ENCODE measurements at regions not wholly inside any gene's neighbourhood (a gene's known extent, or its start where the extent isn't known, plus 50 kb on each side); places are given as distances from the start of the nearest gene placed in this dataset.

GRCh38 chr6:14439419-14439818 is 321.8 kb downstream of the CD83 start:
- no peaks in the 10 kb centered on the region for H3K36me3 ChIP-seq (ENCODE audit: control insufficient read depth in 2 of 2, insufficient read depth in 1 of 2, low read length in 2 of 2)
- POLR2A ChIA-PET = no interaction called here
- no peaks in the 10 kb centered on the region for H3K9me3 ChIP-seq (ENCODE audit: control insufficient read depth, insufficient read depth, low read depth, low read length)
- H3K27ac ChIP-seq (ENCODE audit: extremely low read depth, low read depth, low read length) = no peak overlapping the region
- TF ChIP-seq ZBTB44 (tag by site-specific recombination; IDR thresholded peaks at IDR 0.05) = no peak
- no peak for TF ChIP-seq ZNF624 (tag by site-specific recombination; IDR thresholded peaks at IDR 0.05)
- no peak for TF ChIP-seq ZNF148 (tag by site-specific recombination; IDR thresholded peaks at IDR 0.05; ENCODE audit: borderline replicate concordance)
- no peak for TF ChIP-seq BCL11A (tag by site-specific recombination; IDR thresholded peaks at IDR 0.05; ENCODE audit: low read depth)
- TF ChIP-seq ZNF169 (tag by site-specific recombination; IDR thresholded peaks at IDR 0.05) = no peak
- TF ChIP-seq PRDM2 (tag by site-specific recombination; IDR thresholded peaks at IDR 0.05; ENCODE audit: borderline replicate concordance) = no peak
- no peak for TF ChIP-seq ELK4 (IDR thresholded peaks at IDR 0.05; ENCODE audit: borderline replicate concordance, low read depth, low read length)
- TF ChIP-seq ZSCAN5A (tag by site-specific recombination; IDR thresholded peaks at IDR 0.05) = no peak
- TF ChIP-seq MEIS1 (CRISPR knock-in tag; IDR thresholded peaks at IDR 0.05; ENCODE audit: borderline replicate concordance) = no peak
- no peak for TF ChIP-seq ZNF580 (tag by site-specific recombination; IDR thresholded peaks at IDR 0.05)
- no peak for TF ChIP-seq ZNF645 (tag by site-specific recombination; IDR thresholded peaks at IDR 0.05)
- no peak for TF ChIP-seq ZNF677 (tag by site-specific recombination; IDR thresholded peaks at IDR 0.05)
- TF ChIP-seq OSR2 (tag by site-specific recombination; IDR thresholded peaks at IDR 0.05) = no peak
- no peak for TF ChIP-seq OVOL3 (tag by site-specific recombination; IDR thresholded peaks at IDR 0.05)
- no peak for TF ChIP-seq CTCF (tag by site-specific recombination; IDR thresholded peaks at IDR 0.05)
- no peak for TF ChIP-seq KLF9 (tag by site-specific recombination; IDR thresholded peaks at IDR 0.05; ENCODE audit: low read depth)
- TF ChIP-seq ZNF362 (tag by site-specific recombination; IDR thresholded peaks at IDR 0.05) = no peak
- H3K4me1 ChIP-seq (ENCODE audit: control insufficient read depth, insufficient read depth, low read length) = no peaks in the 10 kb centered on the region
- H3K4me3 ChIP-seq (ENCODE audit: low read depth, low read length) = no peak overlapping the region
- CTCF ChIA-PET = interaction anchor here (0.6 kb wide), 1 partner anchor 1216 kb away, joined by 3 read pairs; no protein-coding TSS in a partner anchor
